COR-L47 (cell line): ENCODE measurements at regions not wholly inside any gene's neighbourhood (a gene's known extent, or its start where the extent isn't known, plus 50 kb on each side); places are given as distances from the start of the nearest gene placed in this dataset.
A peak's percentile ranks its signal among the peaks of the same experiment; 100 is the strongest.

Experiments used
- DNase-seq: peaks from one replicate; lab custom pipeline; 2025; lab: John Stamatoyannopoulos, UW

- no peak for DNase-seq
Observed at GRCh38 chr10:65518379-65518778, 1407.5 kb upstream of the LRRTM3 start.

- DNase-seq: no peak
Observed at GRCh38 chr10:65528986-65529385, 1396.8 kb upstream of the LRRTM3 start.

- DNase-seq: no peak
Observed at GRCh38 chr10:65531545-65531944, 1394.3 kb upstream of the LRRTM3 start.

GRCh38 chr10:65534771-65535170 lies 1391.1 kb upstream of the LRRTM3 start:
- no peak for DNase-seq

DNA sequence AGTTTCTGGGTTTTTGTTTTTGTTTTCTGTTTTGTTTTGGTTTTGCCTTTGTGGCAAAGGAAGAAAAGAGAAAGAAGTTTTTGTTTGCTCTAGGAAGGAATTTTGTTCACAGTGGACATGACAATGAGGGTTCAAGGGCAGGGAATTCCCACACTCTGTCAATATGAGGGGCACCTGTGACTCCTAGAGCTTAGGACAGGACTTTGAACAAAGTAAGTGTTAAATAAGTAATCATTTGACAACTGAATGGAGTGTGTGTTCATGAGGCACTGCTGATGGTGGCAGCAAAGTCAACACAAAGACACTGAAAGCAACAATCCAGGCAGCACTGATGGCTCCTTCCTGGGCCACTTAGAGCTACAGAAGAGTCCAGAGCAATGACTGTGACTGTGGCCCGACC lies 1381.1 kb upstream of the LRRTM3 start:
- DNase-seq: no peak

- DNase-seq: no peak
Observed at GRCh38 chr10:65548001-65548400, 1377.8 kb upstream of the LRRTM3 start.

DNA sequence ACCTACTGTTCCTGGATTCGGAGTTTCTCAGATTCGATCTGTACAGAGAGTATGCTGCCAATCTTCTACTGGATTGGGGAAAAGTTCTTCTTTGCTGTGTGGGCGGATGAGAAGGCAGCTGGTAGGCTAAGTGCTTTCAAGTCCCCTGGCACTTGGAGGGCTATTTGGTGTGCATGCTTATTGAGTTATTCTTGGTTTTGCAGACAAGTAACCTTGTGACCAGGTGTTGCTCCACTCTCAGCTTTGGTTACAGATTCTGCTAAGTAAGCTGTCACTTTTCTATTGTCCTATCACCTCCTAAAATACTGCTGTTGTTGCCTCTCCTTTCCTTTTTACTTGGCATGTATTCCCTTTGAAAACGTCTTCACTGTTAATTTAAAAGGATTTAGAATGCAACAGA lies 1375.1 kb upstream of the LRRTM3 start:
- DNase-seq: no peak

- DNase-seq: no peak
Observed at GRCh38 chr10:65555192-65555591, 1370.6 kb upstream of the LRRTM3 start.

DNA sequence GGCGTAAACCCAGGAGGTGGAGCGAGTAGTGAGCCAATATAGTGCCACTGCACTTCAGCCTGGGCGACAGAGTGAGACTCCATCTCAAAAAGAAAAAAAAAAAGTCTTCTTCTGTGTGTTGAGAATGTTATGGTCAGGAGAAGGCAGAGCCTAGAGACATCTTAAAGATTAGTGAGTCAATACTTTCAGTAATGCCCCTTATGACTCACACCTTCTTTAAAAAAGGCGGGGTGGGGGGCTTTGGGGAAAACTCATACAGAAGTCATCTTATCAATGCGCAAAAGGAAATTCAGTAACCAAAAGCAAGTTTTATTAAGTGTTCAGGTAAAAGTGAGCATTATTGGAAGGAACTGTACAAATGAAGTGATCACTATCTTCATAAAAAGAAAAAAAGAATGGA lies 1369.8 kb upstream of the LRRTM3 start:
- DNase-seq: no peak

GRCh38 chr10:65559369-65559768 lies 1366.5 kb upstream of the LRRTM3 start:
- no peak for DNase-seq

GRCh38 chr10:65565246-65565645 lies 1360.6 kb upstream of the LRRTM3 start:
- no peak for DNase-seq

GRCh38 chr10:65566906-65567305 lies 1358.9 kb upstream of the LRRTM3 start:
- DNase-seq: no peak

DNA sequence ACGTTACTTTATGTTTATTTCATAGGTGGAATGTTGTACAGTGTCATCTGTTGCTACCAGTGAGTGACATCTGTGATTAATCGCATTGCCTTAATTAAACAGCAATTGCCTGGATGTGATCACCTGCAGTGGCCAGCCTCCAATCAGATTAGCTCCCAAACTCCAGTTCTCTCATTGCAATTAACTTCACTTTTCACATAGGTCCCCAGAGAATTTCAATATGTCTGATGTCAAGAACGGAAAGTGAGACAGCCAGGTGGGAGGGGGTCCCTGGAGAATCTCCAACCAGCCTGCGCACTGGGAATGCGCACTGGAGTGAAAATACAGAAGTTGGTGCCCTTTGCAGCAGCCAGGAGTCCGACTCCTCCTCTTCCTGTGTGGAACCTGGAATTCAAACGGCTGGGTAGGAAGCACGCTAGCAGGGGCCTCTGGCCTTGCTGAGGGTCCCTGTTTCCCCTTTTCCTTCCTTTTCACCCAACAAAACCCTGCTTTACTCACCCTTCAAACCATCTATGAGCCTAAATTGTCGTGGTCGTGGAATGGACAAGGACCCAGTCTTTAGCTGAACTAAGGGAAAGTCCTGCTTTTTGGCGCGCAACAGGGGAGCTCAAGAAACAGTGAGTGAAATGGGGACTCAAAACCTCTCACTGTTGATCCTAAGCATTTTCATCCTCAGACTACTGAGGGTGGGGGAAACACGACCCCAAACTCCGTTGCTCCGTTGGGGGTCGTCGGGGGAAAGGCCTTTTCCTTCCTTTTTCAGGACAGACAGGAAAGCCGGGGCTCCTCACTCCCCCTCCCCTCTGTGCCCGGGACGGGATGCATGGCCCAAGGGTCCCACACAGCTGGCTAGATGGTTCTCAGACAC lies 1355.5 kb upstream of the LRRTM3 start:
- peak; percentile 24 for DNase-seq

DNA sequence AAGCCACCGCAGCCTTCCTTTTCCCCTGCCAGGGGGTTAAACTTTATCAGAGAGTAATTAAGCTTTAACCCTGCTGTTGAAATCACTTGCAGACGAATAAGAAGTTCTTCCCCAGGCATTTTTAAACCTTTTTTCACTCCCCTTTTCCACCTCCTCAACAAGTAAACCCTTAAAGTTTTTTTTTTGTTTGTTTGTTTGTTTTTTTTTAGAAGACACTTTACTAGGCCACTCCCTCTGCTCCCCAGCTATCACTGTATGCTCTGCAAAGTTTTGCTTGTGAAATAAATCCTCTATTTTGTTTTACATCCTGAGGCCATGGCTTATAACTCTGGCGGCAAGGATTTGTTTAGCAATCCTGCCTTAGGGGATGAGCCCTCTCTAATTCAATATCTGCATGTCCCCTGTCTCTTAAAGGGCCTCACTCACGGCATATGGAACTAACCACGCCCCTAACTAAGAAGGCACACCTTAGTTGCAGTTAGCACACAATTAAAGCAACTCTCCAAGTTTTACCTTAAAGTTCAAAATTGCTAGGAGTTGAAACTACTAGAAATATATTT lies 1354.7 kb upstream of the LRRTM3 start:
- no peak for DNase-seq

- no peak for DNase-seq
Observed at GRCh38 chr10:65581426-65582026, 1344.3 kb upstream of the LRRTM3 start.

DNA sequence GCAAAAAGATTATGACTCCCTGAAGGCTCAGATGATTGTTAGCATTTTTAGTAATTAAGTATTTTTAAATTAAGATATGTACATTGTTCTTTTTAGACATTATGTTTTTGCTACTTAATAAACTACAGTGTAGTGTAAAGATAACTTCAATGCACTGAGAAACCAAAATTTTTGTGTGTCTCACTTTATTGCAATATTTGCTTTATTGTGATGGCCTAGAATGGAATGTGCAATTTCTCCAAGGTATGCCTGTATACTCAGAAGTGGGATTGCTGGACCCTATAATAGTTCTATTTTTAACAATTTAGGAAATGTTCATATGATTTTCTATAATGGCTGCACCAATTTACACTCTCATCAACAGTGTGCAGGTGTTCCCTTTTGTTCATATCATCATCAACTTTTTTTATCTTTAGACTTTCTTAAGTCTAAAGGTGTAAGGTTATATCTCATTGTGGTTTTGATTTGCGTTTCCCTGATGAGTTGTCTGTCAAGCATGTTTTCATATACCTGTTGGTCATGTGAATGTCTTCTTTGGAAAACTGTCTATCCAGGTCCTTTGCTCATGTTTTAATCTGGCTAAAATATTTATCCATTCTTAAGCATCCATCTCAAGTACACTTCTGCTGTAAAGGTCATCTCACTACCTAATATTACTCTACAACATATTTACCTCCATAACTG lies 1323.5 kb upstream of the LRRTM3 start:
- DNase-seq: no peak

DNA sequence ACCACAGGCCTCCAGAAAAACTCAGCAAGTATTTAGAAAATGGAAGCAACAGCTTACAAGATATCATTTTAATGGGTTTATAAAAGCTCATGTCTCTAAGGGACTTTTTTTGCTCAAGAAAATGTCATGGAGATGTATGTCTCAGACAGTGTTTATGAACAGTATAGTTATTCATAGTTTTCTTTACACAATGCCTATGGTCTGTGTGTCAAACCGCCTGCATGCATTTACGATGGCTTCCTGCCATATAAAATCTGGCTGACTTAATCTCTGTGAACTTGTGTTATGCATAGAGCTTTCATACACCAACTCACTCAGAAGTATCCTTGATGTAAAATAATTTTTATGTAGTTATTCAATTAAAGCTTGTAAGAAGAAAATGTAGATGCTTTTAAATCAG lies 1314.2 kb upstream of the LRRTM3 start:
- DNase-seq: no peak

GRCh38 chr10:65614956-65615565 lies 1310.8 kb upstream of the LRRTM3 start:
- DNase-seq: no peak

GRCh38 chr10:65618126-65618525 lies 1307.7 kb upstream of the LRRTM3 start:
- no peak for DNase-seq

DNA sequence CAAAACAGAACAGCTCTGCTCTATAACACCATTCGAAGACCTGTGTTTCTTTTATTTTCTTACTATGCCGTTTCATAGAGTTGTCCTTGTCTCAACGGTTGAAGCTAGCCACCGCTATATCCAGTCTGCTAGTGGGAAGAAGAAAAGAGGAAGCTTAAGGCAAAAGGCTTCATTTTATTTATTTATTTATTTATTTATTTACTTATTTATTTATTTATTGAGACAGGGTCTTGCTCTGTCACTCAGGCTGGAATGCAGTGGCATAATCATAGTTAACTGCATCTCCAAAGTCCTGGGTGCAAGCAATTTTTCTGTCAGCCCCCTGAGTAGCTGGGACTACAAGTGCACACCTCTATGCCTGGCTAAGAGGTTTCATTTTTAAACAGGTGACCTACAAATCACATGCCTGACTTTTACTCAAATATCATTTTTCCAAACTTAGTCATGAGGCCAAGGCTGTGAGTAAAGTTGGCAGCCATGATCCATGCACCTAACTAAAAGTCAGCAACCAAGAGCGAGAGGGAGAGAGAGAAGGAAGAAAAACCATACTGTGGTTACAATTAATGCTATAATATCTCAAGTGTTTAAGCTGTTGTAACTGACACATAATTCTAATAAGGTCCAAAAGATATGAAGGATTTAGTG lies 1305.3 kb upstream of the LRRTM3 start:
- DNase-seq: no peak

DNA sequence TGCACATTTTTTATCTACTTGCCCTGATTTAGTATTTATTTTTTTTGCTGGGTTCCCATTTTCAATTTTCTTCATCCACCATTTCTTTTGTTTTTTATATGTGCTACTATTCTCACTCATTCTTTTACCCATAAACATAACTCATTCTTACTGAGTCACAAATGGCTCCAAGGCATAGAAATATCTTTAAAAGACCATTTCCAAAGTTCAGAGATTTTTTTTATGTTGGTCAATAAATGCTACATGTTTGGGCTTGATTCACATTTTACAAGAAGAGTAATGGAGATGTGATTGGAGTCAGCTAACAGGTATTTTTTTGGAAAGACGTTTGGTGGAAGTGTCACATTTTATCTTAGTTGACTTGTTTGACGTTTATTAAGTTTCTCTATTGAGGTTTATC lies 1303.2 kb upstream of the LRRTM3 start:
- DNase-seq: no peak
